Right kidney (tissue), 1 donor: ENCODE measurements at regions not wholly inside any gene's neighbourhood (a gene's known extent, or its start where the extent isn't known, plus 50 kb on each side); places are given as distances from the start of the nearest gene placed in this dataset.
"Not testable (repeated sequence)": the region's sequence is repeated elsewhere in the genome, so short reads cannot be mapped to it uniquely, and the experiment has no call there.

Source experiments
- DNase-seq: peaks from one replicate; pipeline ENCODE4 v3.0.0-alpha.2; 2016

- DNase-seq = no peak
Observed at GRCh38 chr20:1752045-1752444, 94.5 kb upstream of the SIRPG start.

GRCh38 chr20:1748777-1749176 is 91.2 kb upstream of the SIRPG start:
- no peak for DNase-seq

GRCh38 chr20:1747953-1748577 is 90.5 kb upstream of the SIRPG start:
- no peak for DNase-seq

GRCh38 chr20:1742049-1742434 is 84.5 kb upstream of the SIRPG start:
- not testable (repeated sequence) for DNase-seq

- no peak for DNase-seq
Observed at GRCh38 chr20:1741309-1742048, 83.9 kb upstream of the SIRPG start.

GRCh38 chr20:1737134-1737533 is 79.6 kb upstream of the SIRPG start:
- no peak for DNase-seq

- no peak for DNase-seq
Observed at GRCh38 chr20:1735417-1736089, 78.0 kb upstream of the SIRPG start.

- no peak for DNase-seq
Observed at GRCh38 chr20:1734269-1734858, 76.8 kb upstream of the SIRPG start.

GRCh38 chr20:1731828-1732375 is 74.3 kb upstream of the SIRPG start:
- not testable (repeated sequence) for DNase-seq

- DNase-seq = not testable (repeated sequence)
Observed at GRCh38 chr20:1730981-1731711, 73.6 kb upstream of the SIRPG start.

GRCh38 chr20:1727303-1727702 is 69.7 kb upstream of the SIRPG start:
- DNase-seq = not testable (repeated sequence)

GRCh38 chr20:1724901-1725300 is 67.3 kb upstream of the SIRPG start:
- DNase-seq = no peak

GRCh38 chr20:1722513-1723050 is 65.0 kb upstream of the SIRPG start:
- no peak for DNase-seq

- no peak for DNase-seq
Observed at GRCh38 chr20:1721687-1722512, 64.3 kb upstream of the SIRPG start.

- no peak for DNase-seq
Observed at GRCh38 chr20:1720845-1721475, 63.4 kb upstream of the SIRPG start.

- DNase-seq = no peak
Observed at GRCh38 chr20:1720226-1720625, 62.6 kb upstream of the SIRPG start.

- DNase-seq = no peak
Observed at GRCh38 chr20:1718604-1719384, 61.2 kb upstream of the SIRPG start.

GRCh38 chr20:1712634-1713624 is 55.4 kb upstream of the SIRPG start:
- DNase-seq = no peak
